ENCODE measurements at regions not wholly inside any gene's neighbourhood (a gene's known extent, or its start where the extent isn't known, plus 50 kb on each side); places are given as distances from the start of the nearest gene placed in this dataset.

GRCh38 chr4:18202486-18202885 is 180.9 kb upstream of the LCORL start:
- no peak for TF ChIP-seq POLR2AphosphoS5 (IDR thresholded peaks at IDR 0.05; ENCODE audit: low read depth, low read length)
- TF ChIP-seq TAF1 (IDR thresholded peaks at IDR 0.05; ENCODE audit: borderline replicate concordance, insufficient read depth, low read length): no peak

Data from PFSK-1 (cell line).